Neural progenitor cell (in vitro differentiated cells): ENCODE measurements at regions not wholly inside any gene's neighbourhood (a gene's known extent, or its start where the extent isn't known, plus 50 kb on each side); places are given as distances from the start of the nearest gene placed in this dataset.

Experiments used
- DNase-seq: peaks from one replicate; pipeline ENCODE4 v3.0.0-alpha.2; 2016; ENCODE audit warnings: low spot score
- H2AFZ ChIP-seq: fragments of 200-600 bp; sonication (generic); replicated peaks from 2 replicates; pipeline ENCODE4 v1.6.1; 2016; ENCODE audit warnings: antibody characterized with exemption
- H3F3A ChIP-seq: fragments of 200-600 bp; sonication (generic); 2 replicates; pipeline ENCODE4 v1.6.1; 2016; ENCODE audit warnings: antibody characterized with exemption, low read depth
- H3K27ac ChIP-seq: fragments of 200-600 bp; sonication (generic); 2 replicates; pipeline ENCODE4 v1.5.1; 2016; ENCODE audit warnings: mild to moderate bottlenecking
- H3K27me3 ChIP-seq: fragments of 200-600 bp; sonication (generic); 2 replicates; pipeline ENCODE4 v1.6.1; 2016; ENCODE audit warnings: mild to moderate bottlenecking, moderate library complexity
- H3K36me3 ChIP-seq: fragments of 200-600 bp; sonication (generic); 2 replicates; pipeline ENCODE4 v1.5.1; 2016
- H3K4me1 ChIP-seq: fragments of 200-600 bp; sonication (generic); 2 replicates; pipeline ENCODE4 v1.6.1; 2016; ENCODE audit warnings: mixed run types
- H3K4me2 ChIP-seq: fragments of 200-600 bp; sonication (generic); 2 replicates; pipeline ENCODE4 v1.6.1; 2016
- H3K4me3 ChIP-seq: fragments of 200-600 bp; sonication (generic); 2 replicates; pipeline ENCODE4 v1.5.1; 2016
- H3K79me2 ChIP-seq: fragments of 200-600 bp; sonication (generic); 2 replicates; pipeline ENCODE4 v1.6.1; 2016; ENCODE audit warnings: low read depth
- H3K9ac ChIP-seq: fragments of 200-600 bp; sonication (generic); 2 replicates; pipeline ENCODE4 v1.6.1; 2016
- H3K9me3 ChIP-seq: fragments of 200-600 bp; sonication (generic); 2 replicates; pipeline ENCODE4 v1.5.1; 2016; ENCODE audit warnings: low read depth
- H4K20me1 ChIP-seq: fragments of 200-600 bp; sonication (generic); 2 replicates; pipeline ENCODE4 v1.6.1; 2016; ENCODE audit warnings: low read depth
- H3K27ac Mint-ChIP-seq: 3 replicates; pipeline ENCODE4 v1.8.0; 2021; ENCODE audit warnings: mixed read lengths
- H3K27me3 Mint-ChIP-seq: 2 replicates; pipeline ENCODE4 v1.8.0; 2022; ENCODE audit warnings: low read depth, mild to moderate bottlenecking, inconsistent platforms, moderate library complexity, mixed read lengths; ENCODE audit not compliant: insufficient read depth
- H3K36me3 Mint-ChIP-seq: 3 replicates; pipeline ENCODE4 v1.8.0; 2021; ENCODE audit warnings: mixed read lengths
- H3K4me1 Mint-ChIP-seq: 3 replicates; pipeline ENCODE4 v1.8.0; 2021; ENCODE audit warnings: mixed read lengths
- H3K4me3 Mint-ChIP-seq: 3 replicates; pipeline ENCODE4 v1.8.0; 2021; ENCODE audit warnings: mild to moderate bottlenecking, moderate library complexity, mixed read lengths
- H3K9me3 Mint-ChIP-seq: 3 replicates; pipeline ENCODE4 v1.8.0; 2020; ENCODE audit warnings: mixed read lengths
- EZH2 ChIP-seq: fragments of 200-600 bp; sonication (generic); IDR thresholded peaks from 2 replicates; pipeline ENCODE4 v1.6.1; 2017; ENCODE audit warnings: antibody characterized with exemption, mild to moderate bottlenecking, moderate library complexity
- EZH2phosphoT487 ChIP-seq: fragments of 200-600 bp; sonication (generic); IDR thresholded peaks from 2 replicates; pipeline ENCODE4 v1.6.1; 2017; ENCODE audit warnings: antibody characterized with exemption
- TF ChIP-seq, protein P1 (sequence below): fragments of 200-600 bp; sonication (generic); IDR thresholded peaks from 2 replicates; pipeline ENCODE4 v1.5.1; 2017; ENCODE audit warnings: antibody characterized with exemption, mild to moderate bottlenecking

- TF ChIP-seq EZH2, result no peak
- TF ChIP-seq, protein P1, sequence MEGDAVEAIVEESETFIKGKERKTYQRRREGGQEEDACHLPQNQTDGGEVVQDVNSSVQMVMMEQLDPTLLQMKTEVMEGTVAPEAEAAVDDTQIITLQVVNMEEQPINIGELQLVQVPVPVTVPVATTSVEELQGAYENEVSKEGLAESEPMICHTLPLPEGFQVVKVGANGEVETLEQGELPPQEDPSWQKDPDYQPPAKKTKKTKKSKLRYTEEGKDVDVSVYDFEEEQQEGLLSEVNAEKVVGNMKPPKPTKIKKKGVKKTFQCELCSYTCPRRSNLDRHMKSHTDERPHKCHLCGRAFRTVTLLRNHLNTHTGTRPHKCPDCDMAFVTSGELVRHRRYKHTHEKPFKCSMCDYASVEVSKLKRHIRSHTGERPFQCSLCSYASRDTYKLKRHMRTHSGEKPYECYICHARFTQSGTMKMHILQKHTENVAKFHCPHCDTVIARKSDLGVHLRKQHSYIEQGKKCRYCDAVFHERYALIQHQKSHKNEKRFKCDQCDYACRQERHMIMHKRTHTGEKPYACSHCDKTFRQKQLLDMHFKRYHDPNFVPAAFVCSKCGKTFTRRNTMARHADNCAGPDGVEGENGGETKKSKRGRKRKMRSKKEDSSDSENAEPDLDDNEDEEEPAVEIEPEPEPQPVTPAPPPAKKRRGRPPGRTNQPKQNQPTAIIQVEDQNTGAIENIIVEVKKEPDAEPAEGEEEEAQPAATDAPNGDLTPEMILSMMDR, result no peak
- no peak for TF ChIP-seq EZH2phosphoT487
- Histone ChIP-seq H3K27me3 (no peaks in the 10 kb centered on the region), H3K9me3 (peaks cover 4% of the 10 kb centered on the region), H3K4me2 (no peak overlapping the region), H4K20me1 (no peaks in the 10 kb centered on the region), H3K79me2 (no peaks in the 10 kb centered on the region), H3K4me1 (no peaks in the 10 kb centered on the region), H3K27ac (no peak overlapping the region), H3F3A (no peaks in the 10 kb centered on the region), H3K36me3 (no peaks in the 10 kb centered on the region), H3K9ac (no peak overlapping the region), H2AFZ (no peak overlapping the region), H3K4me3 (no peak overlapping the region)
- H3K4me3 Mint-ChIP-seq, result no peak overlapping the region
- H3K4me1 Mint-ChIP-seq, result no peaks in the 10 kb centered on the region
- no peaks in the 10 kb centered on the region for H3K36me3 Mint-ChIP-seq
- no peak for DNase-seq
- peaks cover 12% of the 10 kb centered on the region for H3K27me3 Mint-ChIP-seq
- H3K27ac Mint-ChIP-seq, result no peak overlapping the region
- H3K9me3 Mint-ChIP-seq, result peaks cover 88% of the 10 kb centered on the region
Measured at GRCh38 chr16:35691057-35691456, 2231.6 kb downstream of the TP53TG3F start.

DNA sequence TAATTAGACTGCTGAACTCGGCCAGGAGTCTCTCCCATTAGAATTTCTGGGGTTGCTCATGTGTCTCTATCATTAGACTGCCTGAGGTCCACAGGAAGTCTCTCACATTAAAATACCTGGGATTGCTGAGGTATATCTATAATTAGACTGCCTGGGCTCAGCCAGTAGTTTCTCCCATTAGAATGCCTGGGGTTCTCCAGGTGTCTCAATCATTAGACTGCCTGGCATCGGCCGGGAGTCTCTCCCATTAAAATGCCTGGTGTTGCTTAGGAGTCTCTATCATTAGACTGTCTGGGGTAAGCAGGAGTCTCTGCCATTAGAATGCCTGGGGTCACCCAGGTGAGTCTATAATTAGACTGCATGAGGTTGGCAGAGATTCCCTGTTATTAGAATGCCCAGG, 2233.4 kb downstream of the TP53TG3F start:
- H3K27ac Mint-ChIP-seq, result no peak overlapping the region
- H3K9me3 Mint-ChIP-seq, result peaks cover 75% of the 10 kb centered on the region
- DNase-seq, result no peak

DNA sequence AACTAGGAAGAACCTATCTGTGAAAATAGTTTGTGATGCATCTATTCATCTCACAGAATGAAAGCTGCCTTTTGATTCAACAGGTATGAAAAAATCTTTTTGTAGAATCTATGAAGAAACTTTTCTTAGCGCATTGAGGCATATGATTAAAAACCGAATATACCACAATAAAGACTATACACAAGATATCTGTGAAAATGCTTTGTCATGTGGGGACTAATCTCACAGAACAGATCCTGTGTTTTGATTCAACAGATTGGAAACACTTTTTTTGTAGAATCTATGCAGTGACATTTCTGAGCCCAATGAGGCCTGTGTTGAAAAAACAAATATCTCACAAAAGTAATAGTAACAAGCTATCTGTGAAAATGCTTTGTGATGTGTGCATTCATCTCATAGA, 2247.5 kb downstream of the TP53TG3F start:
- DNase-seq, result no peak
- peaks cover 27% of the 10 kb centered on the region for H3K9me3 Mint-ChIP-seq

More for the DNA sequence above, 2233.4 kb downstream of the TP53TG3F start:
- H3F3A ChIP-seq, result no peaks in the 10 kb centered on the region
- no peaks in the 10 kb centered on the region for H4K20me1 ChIP-seq
- H3K27me3 ChIP-seq, result no peaks in the 10 kb centered on the region
- no peaks in the 10 kb centered on the region for H3K79me2 ChIP-seq
- TF ChIP-seq EZH2, result no peak
- TF ChIP-seq, protein P1, result no peak
- no peaks in the 10 kb centered on the region for H3K36me3 Mint-ChIP-seq
- no peak overlapping the region for H3K4me3 Mint-ChIP-seq
- H2AFZ ChIP-seq, result no peak overlapping the region
- H3K4me1 ChIP-seq, result no peaks in the 10 kb centered on the region
- no peaks in the 10 kb centered on the region for H3K36me3 ChIP-seq
- no peak overlapping the region for H3K27ac ChIP-seq
- H3K27me3 Mint-ChIP-seq, result peaks cover 11% of the 10 kb centered on the region
- H3K4me3 ChIP-seq, result no peak overlapping the region
- H3K9ac ChIP-seq, result no peak overlapping the region
- no peaks in the 10 kb centered on the region for H3K4me1 Mint-ChIP-seq
- H3K9me3 ChIP-seq, result peaks cover 9% of the 10 kb centered on the region
- no peak overlapping the region for H3K4me2 ChIP-seq

More for the DNA sequence above, 2247.5 kb downstream of the TP53TG3F start:
- Histone ChIP-seq H3F3A (no peaks in the 10 kb centered on the region), H3K4me1 (no peaks in the 10 kb centered on the region), H3K36me3 (no peaks in the 10 kb centered on the region), H2AFZ (no peak overlapping the region), H3K9me3 (peaks cover 73% of the 10 kb centered on the region), H3K9ac (no peak overlapping the region), H3K4me3 (no peak overlapping the region), H3K4me2 (no peak overlapping the region), H3K79me2 (no peaks in the 10 kb centered on the region), H3K27ac (no peak overlapping the region), H4K20me1 (no peaks in the 10 kb centered on the region), H3K27me3 (no peaks in the 10 kb centered on the region)
- Mint-ChIP-seq H3K27ac (no peak overlapping the region), H3K4me1 (no peaks in the 10 kb centered on the region), H3K27me3 (no peaks in the 10 kb centered on the region), H3K36me3 (no peaks in the 10 kb centered on the region), H3K4me3 (no peak overlapping the region)
- no peak for TF ChIP-seq EZH2
- TF ChIP-seq, protein P1, result no peak
- no peak for TF ChIP-seq EZH2phosphoT487
